ENCODE measurements at regions not wholly inside any gene's neighbourhood (a gene's known extent, or its start where the extent isn't known, plus 50 kb on each side); places are given as distances from the start of the nearest gene placed in this dataset.

GRCh38 chr5:60205071-60205470 lies 311.5 kb upstream of the PDE4D start (continued):
- TF ChIP-seq TEAD3 (CRISPR knock-in tag; optimal IDR thresholded peaks at IDR 0.05; ENCODE audit: borderline replicate concordance) (no peak), IRF9 (CRISPR knock-in tag; IDR thresholded peaks at IDR 0.05; ENCODE audit: borderline replicate concordance) (no peak), SALL1 (CRISPR knock-in tag; IDR thresholded peaks at IDR 0.05) (peak; percentile 70), TFAP4 (IDR thresholded peaks at IDR 0.05; ENCODE audit: borderline replicate concordance, low read depth) (peak; percentile 83), HNRNPLL (IDR thresholded peaks at IDR 0.05; ENCODE audit: low read depth, low read length, poor library complexity, severe bottlenecking) (no peak), EP300 (IDR thresholded peaks at IDR 0.05; ENCODE audit: low read depth in 2 of 2, low read length in 2 of 2) (peak in 1 of 2 experiments; percentile 46; a peak in 1 of 4 replicates), EP300 (CRISPR knock-in tag; IDR thresholded peaks at IDR 0.05; ENCODE audit: borderline replicate concordance) (no peak), IKZF5 (CRISPR knock-in tag; IDR thresholded peaks at IDR 0.05) (no peak), AHR (CRISPR knock-in tag; IDR thresholded peaks at IDR 0.05) (no peak), CBX2 (IDR thresholded peaks at IDR 0.05; ENCODE audit: low read depth, low read length) (no peak), CBX2 (CRISPR knock-in tag; IDR thresholded peaks at IDR 0.05; ENCODE audit: low read depth) (no peak), E2F5 (CRISPR knock-in tag; conservative IDR thresholded peaks at IDR 0.05) (no peak), ZNF639 (CRISPR knock-in tag; conservative IDR thresholded peaks at IDR 0.05) (no peak), ZNF224 (CRISPR knock-in tag; IDR thresholded peaks at IDR 0.05) (no peak), IKZF1 (IDR thresholded peaks at IDR 0.05) (no peak), SAP130 (CRISPR knock-in tag; IDR thresholded peaks at IDR 0.05; ENCODE audit: low read depth) (0 out of 2 replicates have a peak, but pooled peaks have one; percentile 15), NFKB2 (CRISPR knock-in tag; IDR thresholded peaks at IDR 0.05; ENCODE audit: borderline replicate concordance) (no peak), CREM (IDR thresholded peaks at IDR 0.05) (peak; percentile 15; the same call in 1 of the 2 replicates), CREM (CRISPR knock-in tag; IDR thresholded peaks at IDR 0.05) (no peak), SPEN (CRISPR knock-in tag; IDR thresholded peaks at IDR 0.05; ENCODE audit: low read depth) (no peak), MATR3 (CRISPR knock-in tag; IDR thresholded peaks at IDR 0.05) (no peak), LRRFIP1 (CRISPR knock-in tag; conservative IDR thresholded peaks at IDR 0.05) (no peak), SKI (IDR thresholded peaks at IDR 0.05; ENCODE audit: partially characterized antibody) (no peak)
